T-helper 17 cell (primary cell): ENCODE measurements at regions not wholly inside any gene's neighbourhood (a gene's known extent, or its start where the extent isn't known, plus 50 kb on each side); places are given as distances from the start of the nearest gene placed in this dataset.

Experiments
- ATAC-seq: fragments of 150-1000 bp; cut with Tn5 transposase; 2 replicates; pipeline ENCODE4 v1.10.0; 2021; ENCODE audit warnings: mild to moderate bottlenecking, moderate library complexity
- DNase-seq, 3 donors: peaks; one replicate each; pipeline versions ENCODE4 v3.0.0 to v3.0.0-alpha.2; 2020 to 2021
- H3K9me3 ChIP-seq: one replicate; pipeline ENCODE4 v1.7.0; 2013; ENCODE audit warnings: low read length, mild to moderate bottlenecking; ENCODE audit not compliant: control insufficient read depth, poor library complexity, severe bottlenecking
- H3K27ac Mint-ChIP-seq: one replicate; pipeline ENCODE4 v1.8.0; 2022; ENCODE audit warnings: mild to moderate bottlenecking, moderate library complexity, mixed read lengths
- H3K27me3 Mint-ChIP-seq: one replicate; pipeline ENCODE4 v1.8.0; 2022; ENCODE audit warnings: mixed read lengths
- H3K36me3 Mint-ChIP-seq: one replicate; pipeline ENCODE4 v1.8.0; 2022; ENCODE audit warnings: low read depth, mixed read lengths
- H3K4me1 Mint-ChIP-seq: one replicate; pipeline ENCODE4 v1.8.0; 2022; ENCODE audit warnings: mild to moderate bottlenecking, mixed read lengths
- H3K4me3 Mint-ChIP-seq: one replicate; pipeline ENCODE4 v1.8.0; 2022; ENCODE audit warnings: mild to moderate bottlenecking, moderate library complexity, mixed read lengths

- DNase-seq: no peak
- Mint-ChIP-seq H3K36me3 (no peaks in the 10 kb centered on the region), H3K4me3 (no peak overlapping the region), H3K27ac (no peak overlapping the region), H3K27me3 (no peaks in the 10 kb centered on the region), H3K4me1 (no peaks in the 10 kb centered on the region)
- no peaks in the 10 kb centered on the region for H3K9me3 ChIP-seq
- no peak for ATAC-seq
Observed at GRCh38 chr1:82165304-82165703, 364.6 kb downstream of the ADGRL2 start.

GRCh38 chr1:82162486-82163420, 362.0 kb downstream of the ADGRL2 start:
- H3K9me3 ChIP-seq: no peaks in the 10 kb centered on the region
- H3K36me3 Mint-ChIP-seq: no peaks in the 10 kb centered on the region
- no peaks in the 10 kb centered on the region for H3K27me3 Mint-ChIP-seq
- no peak overlapping the region for H3K4me3 Mint-ChIP-seq
- no peak overlapping the region for H3K27ac Mint-ChIP-seq
- DNase-seq (no peak), ATAC-seq (no peak)
- no peaks in the 10 kb centered on the region for H3K4me1 Mint-ChIP-seq

GRCh38 chr1:82161700-82162141, 361.0 kb downstream of the ADGRL2 start:
- no peaks in the 10 kb centered on the region for H3K36me3 Mint-ChIP-seq
- H3K4me1 Mint-ChIP-seq: no peaks in the 10 kb centered on the region
- H3K27ac Mint-ChIP-seq: no peak overlapping the region
- ATAC-seq (no peak), DNase-seq (no peak)
- H3K4me3 Mint-ChIP-seq: peak overlapping the region; percentile 19
- no peaks in the 10 kb centered on the region for H3K9me3 ChIP-seq
- no peaks in the 10 kb centered on the region for H3K27me3 Mint-ChIP-seq

GRCh38 chr1:82160903-82161302, 360.2 kb downstream of the ADGRL2 start:
- DNase-seq (no peak), ATAC-seq (no peak)
- Mint-ChIP-seq H3K36me3 (no peaks in the 10 kb centered on the region), H3K4me3 (no peak overlapping the region), H3K27ac (no peak overlapping the region), H3K27me3 (no peaks in the 10 kb centered on the region), H3K4me1 (no peaks in the 10 kb centered on the region)
- no peaks in the 10 kb centered on the region for H3K9me3 ChIP-seq

GRCh38 chr1:82160036-82160435, 359.3 kb downstream of the ADGRL2 start:
- Mint-ChIP-seq H3K27me3 (no peaks in the 10 kb centered on the region), H3K36me3 (no peaks in the 10 kb centered on the region), H3K27ac (no peak overlapping the region), H3K4me3 (no peak overlapping the region), H3K4me1 (no peaks in the 10 kb centered on the region)
- no peaks in the 10 kb centered on the region for H3K9me3 ChIP-seq
- DNase-seq (no peak), ATAC-seq (no peak)

DNA sequence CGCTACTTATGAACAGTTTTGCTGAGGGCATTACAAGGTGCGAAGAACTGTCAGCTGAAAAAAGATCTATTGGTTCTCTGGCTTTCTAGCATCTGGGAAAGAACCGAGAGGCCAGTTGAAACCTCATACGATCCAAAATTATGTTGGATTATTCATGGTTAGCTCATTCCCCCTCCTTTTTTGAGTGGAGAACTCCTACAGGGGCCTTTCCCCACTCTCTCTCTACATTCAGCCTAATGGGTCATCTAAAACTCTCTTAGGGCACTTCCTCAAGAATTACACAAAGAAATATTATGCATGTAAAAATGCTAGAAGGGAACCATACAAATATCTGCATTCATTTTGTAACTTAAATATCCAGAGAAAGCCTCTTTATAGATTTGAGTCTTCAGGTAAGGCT, 358.2 kb downstream of the ADGRL2 start:
- Mint-ChIP-seq H3K36me3 (no peaks in the 10 kb centered on the region), H3K27me3 (no peaks in the 10 kb centered on the region), H3K4me1 (no peaks in the 10 kb centered on the region), H3K27ac (no peak overlapping the region), H3K4me3 (no peak overlapping the region)
- ATAC-seq (no peak), DNase-seq (no peak)
- no peaks in the 10 kb centered on the region for H3K9me3 ChIP-seq

DNA sequence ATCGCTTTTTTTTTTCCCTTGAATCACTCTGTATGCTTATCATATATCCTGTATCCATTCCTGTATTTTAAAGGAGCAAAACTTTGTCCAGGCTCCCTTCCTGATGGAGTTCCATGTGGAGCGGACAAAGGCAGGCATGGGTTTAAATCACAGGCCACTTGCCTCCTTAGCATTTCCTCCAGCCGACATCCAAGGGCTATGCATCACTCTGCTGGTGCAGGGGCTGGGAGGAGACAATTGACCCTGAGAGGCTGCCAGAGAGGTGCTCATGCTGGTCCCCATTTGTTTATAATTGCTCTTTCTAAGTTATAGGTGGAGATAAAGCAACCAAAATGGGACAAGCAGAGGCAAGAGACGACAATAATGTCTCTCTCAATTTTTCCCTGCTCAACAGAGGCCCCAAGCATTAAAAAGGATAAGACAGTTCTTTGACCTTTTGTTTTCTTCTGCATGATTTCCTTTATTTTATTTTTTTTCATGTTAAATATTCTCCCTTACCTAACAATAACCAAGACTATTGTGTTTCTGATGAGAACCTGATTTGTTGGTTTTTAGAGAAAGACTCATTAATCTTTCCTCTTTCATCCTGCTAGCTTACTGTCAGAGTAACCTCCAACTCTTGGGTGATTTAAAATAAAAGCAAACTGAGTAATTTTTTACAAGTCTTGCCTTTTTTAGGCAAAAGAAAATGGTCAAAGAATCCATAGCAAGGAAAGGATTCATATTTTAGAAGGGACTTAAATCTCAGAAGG, 353.7 kb downstream of the ADGRL2 start:
- H3K27me3 Mint-ChIP-seq: no peaks in the 10 kb centered on the region
- no peak overlapping the region for H3K27ac Mint-ChIP-seq
- no peaks in the 10 kb centered on the region for H3K9me3 ChIP-seq
- H3K4me1 Mint-ChIP-seq: no peaks in the 10 kb centered on the region
- H3K4me3 Mint-ChIP-seq: no peak overlapping the region
- ATAC-seq (no peak), DNase-seq (no peak)
- no peaks in the 10 kb centered on the region for H3K36me3 Mint-ChIP-seq

GRCh38 chr1:82153752-82154151, 353.0 kb downstream of the ADGRL2 start:
- no peaks in the 10 kb centered on the region for H3K9me3 ChIP-seq
- Mint-ChIP-seq H3K36me3 (no peaks in the 10 kb centered on the region), H3K27me3 (no peaks in the 10 kb centered on the region), H3K27ac (no peak overlapping the region), H3K4me1 (no peaks in the 10 kb centered on the region), H3K4me3 (no peak overlapping the region)
- no peak for ATAC-seq
- DNase-seq: no peak

- DNase-seq: no peak
- Mint-ChIP-seq H3K27ac (no peak overlapping the region), H3K4me1 (no peaks in the 10 kb centered on the region), H3K27me3 (no peaks in the 10 kb centered on the region), H3K36me3 (no peaks in the 10 kb centered on the region), H3K4me3 (no peak overlapping the region)
- H3K9me3 ChIP-seq: no peaks in the 10 kb centered on the region
- ATAC-seq: no peak
Observed at GRCh38 chr1:82153272-82153629, 352.5 kb downstream of the ADGRL2 start.

DNA sequence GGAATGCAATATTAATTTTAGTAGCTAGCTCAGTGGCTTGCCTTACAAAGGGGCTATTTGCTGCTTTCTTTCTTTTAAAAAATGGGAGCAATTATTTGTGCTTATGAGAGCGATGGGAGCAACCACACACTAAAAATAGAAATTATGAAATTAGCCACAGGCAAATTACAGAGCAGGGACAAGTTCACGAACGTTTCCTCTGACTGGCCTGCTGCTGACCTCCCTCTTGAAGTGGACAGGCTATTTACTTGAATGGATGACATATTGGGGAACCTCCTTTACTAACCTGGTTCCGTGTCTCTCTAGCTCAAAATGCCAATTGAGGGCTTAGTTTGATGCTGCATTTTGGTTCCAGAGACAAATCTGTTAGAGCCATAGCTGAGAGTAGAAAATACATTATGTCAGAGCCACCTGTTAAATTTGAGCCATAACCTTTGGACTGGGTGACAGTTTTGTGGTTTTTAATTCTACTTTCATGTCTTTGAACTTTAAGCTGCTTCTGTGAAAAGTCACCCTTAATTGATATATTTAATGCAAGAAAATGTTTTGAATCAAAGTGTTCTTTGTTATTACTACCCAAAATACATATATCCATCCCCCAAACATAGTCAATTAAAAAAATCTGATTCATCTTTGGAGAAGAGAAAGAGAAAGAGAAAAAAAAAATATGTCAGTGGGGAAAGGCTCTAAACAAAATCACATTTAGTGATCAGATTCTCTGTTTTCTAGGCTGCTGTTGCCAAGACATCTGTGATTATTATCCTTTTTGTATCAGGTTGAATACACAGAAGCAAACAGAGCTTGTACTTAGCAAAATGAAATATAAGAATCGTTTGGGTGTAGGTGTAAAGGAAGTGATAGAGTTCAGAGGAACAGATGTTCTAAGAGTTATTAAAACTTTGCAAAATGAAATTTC, 351.9 kb downstream of the ADGRL2 start:
- no peaks in the 10 kb centered on the region for H3K4me1 Mint-ChIP-seq
- no peak for DNase-seq
- H3K36me3 Mint-ChIP-seq: no peaks in the 10 kb centered on the region
- no peak overlapping the region for H3K4me3 Mint-ChIP-seq
- H3K27ac Mint-ChIP-seq: no peak overlapping the region
- no peaks in the 10 kb centered on the region for H3K9me3 ChIP-seq
- no peak for ATAC-seq
- H3K27me3 Mint-ChIP-seq: no peaks in the 10 kb centered on the region

- no peaks in the 10 kb centered on the region for H3K9me3 ChIP-seq
- H3K4me3 Mint-ChIP-seq: no peak overlapping the region
- no peaks in the 10 kb centered on the region for H3K27me3 Mint-ChIP-seq
- no peak for ATAC-seq
- no peak for DNase-seq
- no peaks in the 10 kb centered on the region for H3K4me1 Mint-ChIP-seq
- H3K36me3 Mint-ChIP-seq: no peaks in the 10 kb centered on the region
- no peak overlapping the region for H3K27ac Mint-ChIP-seq
Observed at GRCh38 chr1:82145656-82146055, 344.9 kb downstream of the ADGRL2 start.

- H3K36me3 Mint-ChIP-seq: no peaks in the 10 kb centered on the region
- no peaks in the 10 kb centered on the region for H3K9me3 ChIP-seq
- H3K4me1 Mint-ChIP-seq: no peaks in the 10 kb centered on the region
- H3K27ac Mint-ChIP-seq: no peak overlapping the region
- DNase-seq (no peak), ATAC-seq (no peak)
- H3K27me3 Mint-ChIP-seq: no peaks in the 10 kb centered on the region
- no peak overlapping the region for H3K4me3 Mint-ChIP-seq
Observed at GRCh38 chr1:82143108-82143833, 342.5 kb downstream of the ADGRL2 start.
